ENCODE measurements at regions not wholly inside any gene's neighbourhood (a gene's known extent, or its start where the extent isn't known, plus 50 kb on each side); places are given as distances from the start of the nearest gene placed in this dataset.
"Not testable (repeated sequence)": the region's sequence is repeated elsewhere in the genome, so short reads cannot be mapped to it uniquely, and the experiment has no call there.

GRCh38 chr4:187094144-187094543 is 370.5 kb upstream of the FAT1 start:
- Mint-ChIP-seq H3K9me3 (peaks cover 43% of the 10 kb centered on the region), H3K27ac (no peak overlapping the region), H3K36me3 (ENCODE audit: low read depth) (no peaks in the 10 kb centered on the region), H3K4me3 (ENCODE audit: low read depth) (no peak overlapping the region), H3K4me1 (ENCODE audit: low read depth) (no peaks in the 10 kb centered on the region), H3K27me3 (ENCODE audit: low read depth) (no peaks in the 10 kb centered on the region)
- intact Hi-C loops (cut with micrococcal nuclease) = no loop called here
- DNase-seq (ENCODE audit: low spot score) = no peak

DNA sequence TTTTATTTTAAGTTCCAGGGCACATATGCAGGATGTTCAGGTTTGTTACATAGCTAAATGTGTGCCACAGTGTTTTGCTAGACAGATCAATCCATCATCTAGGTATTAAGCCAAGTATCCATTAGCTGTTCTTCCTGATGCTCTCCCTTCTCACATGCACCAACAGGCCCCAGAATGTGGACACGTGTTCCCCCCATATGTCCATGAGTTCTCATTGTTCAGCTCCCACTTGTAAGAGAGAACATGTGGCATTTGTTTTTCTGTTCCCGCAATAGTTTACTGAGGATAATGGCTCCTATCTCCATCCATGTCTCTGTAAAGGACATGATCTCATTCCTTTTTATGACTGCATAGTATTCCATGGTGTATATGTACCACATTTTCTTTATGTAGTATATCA is 374.8 kb upstream of the FAT1 start:
- Mint-ChIP-seq H3K36me3 (ENCODE audit: low read depth) (no peaks in the 10 kb centered on the region), H3K27me3 (ENCODE audit: low read depth) (no peaks in the 10 kb centered on the region), H3K27ac (no peak overlapping the region), H3K4me3 (ENCODE audit: low read depth) (no peak overlapping the region), H3K9me3 (peaks cover 30% of the 10 kb centered on the region), H3K4me1 (ENCODE audit: low read depth) (no peaks in the 10 kb centered on the region)
- intact Hi-C loops (cut with micrococcal nuclease) = no loop called here
- DNase-seq (ENCODE audit: low spot score) = no peak

DNA sequence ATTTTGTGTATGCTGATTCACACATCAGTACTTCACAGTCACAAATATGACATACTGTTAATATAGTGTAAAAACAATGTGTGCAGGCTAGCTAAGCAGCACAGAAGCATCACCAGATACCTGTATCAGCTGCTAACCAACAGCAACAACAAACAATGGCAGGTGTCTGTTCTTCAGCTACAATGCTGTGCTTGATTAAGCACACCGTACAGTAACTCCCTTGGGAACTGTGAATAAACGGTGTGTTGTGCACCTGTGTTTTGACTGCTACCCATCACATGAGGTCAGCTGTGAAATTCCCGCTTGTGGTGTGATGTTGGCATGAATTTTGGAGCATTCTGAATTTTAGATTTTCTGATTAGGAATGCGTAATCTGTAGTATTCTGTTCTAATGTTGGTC is 379.7 kb upstream of the FAT1 start:
- Mint-ChIP-seq H3K4me1 (ENCODE audit: low read depth) (no peaks in the 10 kb centered on the region), H3K27ac (no peak overlapping the region), H3K9me3 (peaks cover 11% of the 10 kb centered on the region), H3K27me3 (ENCODE audit: low read depth) (no peaks in the 10 kb centered on the region), H3K36me3 (ENCODE audit: low read depth) (no peaks in the 10 kb centered on the region), H3K4me3 (ENCODE audit: low read depth) (no peak overlapping the region)
- DNase-seq (ENCODE audit: low spot score) = no peak
- intact Hi-C loops (cut with micrococcal nuclease) = no loop called here

GRCh38 chr4:187108845-187109244 is 385.2 kb upstream of the FAT1 start:
- no peak for DNase-seq (ENCODE audit: low spot score)
- Mint-ChIP-seq H3K27me3 (ENCODE audit: low read depth) (no peaks in the 10 kb centered on the region), H3K27ac (no peak overlapping the region), H3K36me3 (ENCODE audit: low read depth) (no peaks in the 10 kb centered on the region), H3K4me1 (ENCODE audit: low read depth) (no peaks in the 10 kb centered on the region), H3K9me3 (peaks cover 23% of the 10 kb centered on the region), H3K4me3 (ENCODE audit: low read depth) (no peak overlapping the region)
- intact Hi-C loops (cut with micrococcal nuclease) = no loop called here

DNA sequence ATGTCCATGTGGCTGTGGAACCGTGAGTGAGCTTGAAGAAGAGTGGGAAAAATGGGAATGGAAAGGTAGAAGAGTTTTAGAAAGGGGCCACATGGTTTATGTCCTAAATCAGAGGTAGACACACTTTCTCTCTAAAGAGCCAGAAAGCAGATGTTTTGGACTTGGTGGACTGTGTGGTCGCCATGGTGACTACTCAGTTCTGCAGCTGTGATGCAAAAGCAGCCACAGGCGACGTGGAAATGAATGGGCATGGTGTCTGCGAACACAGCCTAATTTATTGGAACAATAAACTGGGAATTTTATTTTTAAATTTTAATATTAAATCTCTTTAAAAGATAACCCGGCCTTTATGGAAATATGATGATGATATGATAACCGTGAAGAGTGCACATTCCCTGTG is 386.0 kb upstream of the FAT1 start:
- Mint-ChIP-seq H3K9me3 (peaks cover 23% of the 10 kb centered on the region), H3K4me1 (ENCODE audit: low read depth) (no peaks in the 10 kb centered on the region), H3K36me3 (ENCODE audit: low read depth) (no peaks in the 10 kb centered on the region), H3K27ac (no peak overlapping the region), H3K4me3 (ENCODE audit: low read depth) (no peak overlapping the region), H3K27me3 (ENCODE audit: low read depth) (no peaks in the 10 kb centered on the region)
- DNase-seq (ENCODE audit: low spot score) = no peak
- intact Hi-C loops (cut with micrococcal nuclease) = no loop called here

GRCh38 chr4:187118166-187118565 is 394.5 kb upstream of the FAT1 start:
- intact Hi-C loops (cut with micrococcal nuclease) = no loop called here
- Mint-ChIP-seq H3K27me3 (ENCODE audit: low read depth) (no peaks in the 10 kb centered on the region), H3K4me1 (ENCODE audit: low read depth) (no peaks in the 10 kb centered on the region), H3K36me3 (ENCODE audit: low read depth) (no peaks in the 10 kb centered on the region), H3K27ac (no peak overlapping the region), H3K4me3 (ENCODE audit: low read depth) (no peak overlapping the region), H3K9me3 (peaks cover 15% of the 10 kb centered on the region)
- no peak for DNase-seq (ENCODE audit: low spot score)

DNA sequence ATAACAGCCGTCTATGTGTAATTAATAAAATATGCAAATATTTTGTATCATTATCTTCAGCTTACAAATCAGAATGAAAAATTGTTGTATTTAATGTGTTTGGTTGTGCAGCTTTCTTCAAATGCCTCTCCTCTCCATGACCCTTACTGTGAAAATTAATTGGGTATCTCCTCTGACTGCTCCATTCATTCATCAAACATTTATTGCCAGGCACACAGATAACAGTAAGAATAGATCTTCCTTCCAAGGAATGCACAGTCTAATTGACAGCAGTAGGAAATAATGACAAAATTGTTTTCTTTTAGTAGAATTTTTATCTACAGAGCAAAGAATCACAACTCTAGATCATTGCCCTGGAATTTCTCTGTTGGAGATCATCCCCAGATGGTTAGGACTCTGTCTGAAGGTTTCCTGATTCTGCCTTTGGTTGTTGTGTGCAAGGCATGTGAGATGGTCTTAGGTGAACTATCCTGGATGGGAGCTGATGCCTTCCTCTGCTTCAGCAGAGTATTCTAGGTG is 395.0 kb upstream of the FAT1 start:
- Mint-ChIP-seq H3K9me3 (peaks cover 10% of the 10 kb centered on the region), H3K4me3 (ENCODE audit: low read depth) (no peak overlapping the region), H3K27ac (no peak overlapping the region), H3K4me1 (ENCODE audit: low read depth) (no peaks in the 10 kb centered on the region), H3K36me3 (ENCODE audit: low read depth) (no peaks in the 10 kb centered on the region), H3K27me3 (ENCODE audit: low read depth) (no peaks in the 10 kb centered on the region)
- no peak for DNase-seq (ENCODE audit: low spot score)
- intact Hi-C loops (cut with micrococcal nuclease) = no loop called here

DNA sequence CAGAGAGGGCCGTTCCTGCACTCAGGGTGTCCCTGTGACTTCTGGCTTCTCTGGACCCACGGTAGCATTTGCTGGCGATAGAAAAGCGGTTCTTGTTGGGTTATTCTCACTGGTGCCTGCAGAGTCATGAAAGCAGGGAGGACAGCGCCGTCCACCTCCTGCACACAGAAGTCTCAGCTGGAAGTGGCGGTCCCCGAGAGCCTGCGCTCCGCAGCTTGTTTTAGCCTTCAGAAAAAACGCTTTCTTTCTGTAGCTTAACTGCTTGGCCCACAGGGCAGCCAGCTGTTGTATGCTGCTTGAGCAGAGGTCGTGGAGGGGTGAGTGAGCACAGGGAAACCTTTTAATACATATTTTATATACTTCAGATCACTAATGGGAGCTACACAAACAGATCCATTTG is 400.7 kb upstream of the FAT1 start:
- no peaks in the 10 kb centered on the region for H3K4me1 Mint-ChIP-seq (ENCODE audit: low read depth)
- peaks cover 35% of the 10 kb centered on the region for H3K9me3 Mint-ChIP-seq
- no peaks in the 10 kb centered on the region for H3K36me3 Mint-ChIP-seq (ENCODE audit: low read depth)
- no peak for DNase-seq (ENCODE audit: low spot score)
- no peak overlapping the region for H3K27ac Mint-ChIP-seq
- H3K4me3 Mint-ChIP-seq (ENCODE audit: low read depth) = no peak overlapping the region
- intact Hi-C loops (cut with micrococcal nuclease) = no loop called here
- H3K27me3 Mint-ChIP-seq (ENCODE audit: low read depth) = no peaks in the 10 kb centered on the region

DNA sequence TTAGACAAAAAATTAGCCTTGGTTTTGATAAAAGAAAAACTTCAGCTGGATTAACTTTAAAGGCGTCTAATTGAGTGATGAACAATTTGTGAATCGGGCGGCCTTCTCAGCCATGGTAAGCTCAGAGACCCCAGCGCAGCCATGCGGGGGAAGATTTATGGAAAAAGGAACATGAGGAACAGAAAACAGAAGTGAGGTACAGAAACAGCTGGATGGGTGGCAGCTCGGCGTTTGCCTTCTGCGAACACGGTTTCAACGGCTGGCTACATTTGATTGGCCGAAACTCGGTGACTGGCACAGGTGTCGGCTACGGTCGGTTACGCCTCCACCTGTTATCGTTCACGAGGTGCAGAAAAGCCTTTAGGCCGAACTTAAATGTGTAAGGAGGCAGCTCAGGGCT is 401.4 kb upstream of the FAT1 start:
- Mint-ChIP-seq H3K4me3 (ENCODE audit: low read depth) (no peak overlapping the region), H3K36me3 (ENCODE audit: low read depth) (no peaks in the 10 kb centered on the region), H3K27me3 (ENCODE audit: low read depth) (no peaks in the 10 kb centered on the region), H3K9me3 (peaks cover 42% of the 10 kb centered on the region), H3K27ac (no peak overlapping the region), H3K4me1 (ENCODE audit: low read depth) (no peaks in the 10 kb centered on the region)
- no peak for DNase-seq (ENCODE audit: low spot score)
- intact Hi-C loops (cut with micrococcal nuclease) = no loop called here

DNA sequence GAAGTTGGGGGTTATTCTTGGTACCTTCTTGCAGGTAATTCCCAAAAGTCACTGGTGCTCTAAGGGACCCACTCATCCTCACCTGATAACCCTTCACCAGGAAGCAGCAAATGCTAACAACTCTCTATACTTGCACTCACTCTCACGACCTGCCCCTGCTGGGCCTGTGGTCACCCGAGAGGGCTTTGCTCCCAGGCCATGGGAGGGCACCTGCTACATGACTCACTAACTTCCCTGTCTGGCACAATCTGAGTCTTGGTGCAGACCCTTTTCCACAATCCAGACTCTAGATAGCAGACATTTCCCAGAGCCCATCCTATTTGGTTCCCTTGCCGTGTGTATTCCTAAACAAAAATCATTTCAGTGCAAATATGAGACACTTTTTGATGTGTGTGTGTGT is 403.8 kb upstream of the FAT1 start:
- Mint-ChIP-seq H3K4me1 (ENCODE audit: low read depth) (no peaks in the 10 kb centered on the region), H3K27ac (no peak overlapping the region), H3K4me3 (ENCODE audit: low read depth) (no peak overlapping the region), H3K9me3 (peaks cover 38% of the 10 kb centered on the region), H3K27me3 (ENCODE audit: low read depth) (no peaks in the 10 kb centered on the region), H3K36me3 (ENCODE audit: low read depth) (no peaks in the 10 kb centered on the region)
- intact Hi-C loops (cut with micrococcal nuclease) = no loop called here
- DNase-seq (ENCODE audit: low spot score) = no peak

DNA sequence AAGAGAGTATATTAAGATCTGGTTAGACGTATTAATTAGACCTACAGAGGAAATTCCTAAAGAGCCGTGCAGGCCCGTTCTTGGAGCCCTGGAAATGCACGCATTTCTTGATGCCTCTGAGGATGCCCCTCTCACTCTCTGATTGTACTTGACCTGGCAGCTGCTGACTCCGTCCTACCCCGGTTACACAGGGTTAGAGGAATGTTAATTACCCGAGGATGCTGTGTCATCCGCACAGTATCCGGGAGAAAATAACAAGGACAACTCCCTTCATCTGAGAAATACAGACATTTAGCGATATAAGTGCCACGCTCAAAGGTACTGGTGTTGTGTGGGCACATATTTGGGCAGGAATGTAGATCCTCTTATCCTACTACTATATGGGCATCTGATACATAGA is 404.6 kb upstream of the FAT1 start:
- no peaks in the 10 kb centered on the region for H3K36me3 Mint-ChIP-seq (ENCODE audit: low read depth)
- DNase-seq (ENCODE audit: low spot score) = no peak
- H3K27me3 Mint-ChIP-seq (ENCODE audit: low read depth) = no peaks in the 10 kb centered on the region
- no peak overlapping the region for H3K27ac Mint-ChIP-seq
- no peaks in the 10 kb centered on the region for H3K4me1 Mint-ChIP-seq (ENCODE audit: low read depth)
- no peak overlapping the region for H3K4me3 Mint-ChIP-seq (ENCODE audit: low read depth)
- intact Hi-C loops (cut with micrococcal nuclease) = no loop called here
- H3K9me3 Mint-ChIP-seq = peaks cover 44% of the 10 kb centered on the region

GRCh38 chr4:187128976-187129375 is 405.3 kb upstream of the FAT1 start:
- intact Hi-C loops (cut with micrococcal nuclease) = no loop called here
- Mint-ChIP-seq H3K36me3 (ENCODE audit: low read depth) (no peaks in the 10 kb centered on the region), H3K9me3 (peaks cover 45% of the 10 kb centered on the region), H3K27me3 (ENCODE audit: low read depth) (no peaks in the 10 kb centered on the region), H3K4me3 (ENCODE audit: low read depth) (no peak overlapping the region), H3K4me1 (ENCODE audit: low read depth) (no peaks in the 10 kb centered on the region), H3K27ac (no peak overlapping the region)
- no peak for DNase-seq (ENCODE audit: low spot score)

- peaks cover 40% of the 10 kb centered on the region for H3K9me3 Mint-ChIP-seq
- H3K27me3 Mint-ChIP-seq (ENCODE audit: low read depth); H3K27ac Mint-ChIP-seq; H3K4me1 Mint-ChIP-seq (ENCODE audit: low read depth); H3K4me3 Mint-ChIP-seq (ENCODE audit: low read depth); DNase-seq (ENCODE audit: low spot score); intact Hi-C loops (cut with micrococcal nuclease); H3K36me3 Mint-ChIP-seq (ENCODE audit: low read depth): not testable (repeated sequence)
Measured at GRCh38 chr4:187131826-187132225, 408.2 kb upstream of the FAT1 start.

DNA sequence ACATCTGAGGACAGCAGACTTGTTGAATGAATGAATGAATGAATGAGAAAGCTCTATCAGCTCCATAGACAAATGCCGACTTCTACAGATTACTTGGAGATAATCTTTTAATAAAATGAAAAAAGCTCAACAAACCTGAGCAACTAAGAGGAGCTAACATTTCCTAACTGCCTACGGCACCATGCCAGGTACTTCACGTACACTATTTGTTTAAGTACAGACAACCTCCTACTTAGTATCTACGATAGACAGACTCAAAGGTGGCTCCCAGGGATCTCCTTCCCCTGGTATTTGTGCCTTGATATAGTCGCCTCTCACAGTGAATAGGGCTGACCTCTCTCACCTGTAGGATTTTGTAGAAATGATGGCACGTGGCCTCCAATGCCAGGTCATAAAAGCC is 412.2 kb upstream of the FAT1 start:
- Mint-ChIP-seq H3K27me3 (ENCODE audit: low read depth) (no peaks in the 10 kb centered on the region), H3K36me3 (ENCODE audit: low read depth) (no peaks in the 10 kb centered on the region), H3K9me3 (peaks cover 24% of the 10 kb centered on the region), H3K27ac (no peak overlapping the region), H3K4me1 (ENCODE audit: low read depth) (no peaks in the 10 kb centered on the region), H3K4me3 (ENCODE audit: low read depth) (no peak overlapping the region)
- no peak for DNase-seq (ENCODE audit: low spot score)
- intact Hi-C loops (cut with micrococcal nuclease) = no loop called here

Data from activated T-helper 2 cell treated with anti-CD3 and anti-CD28 coated beads, Interferon-gamma antibody, Interleukin-2, Interleukin-4, amounts not matched to agents 10 μg/mL and 5 μg/mL and 100 μg/mL, durations not matched to agents 14 hours and 24 hours and 36 hours (primary cell).